ENCODE measurements at regions not wholly inside any gene's neighbourhood (a gene's known extent, or its start where the extent isn't known, plus 50 kb on each side); places are given as distances from the start of the nearest gene placed in this dataset.
"Not testable (repeated sequence)": the region's sequence is repeated elsewhere in the genome, so short reads cannot be mapped to it uniquely, and the experiment has no call there.

- Histone ChIP-seq H2AFZ (ENCODE audit: low read depth, low read length, severe bottlenecking) (no peak overlapping the region), H3K27me3 (ENCODE audit: low read length) (no peaks in the 10 kb centered on the region), H4K20me1 (ENCODE audit: low read depth, low read length) (no peaks in the 10 kb centered on the region), H3K4me3 (ENCODE audit: insufficient read depth, low read length, poor library complexity, severe bottlenecking) (no peak overlapping the region), H3K9ac (ENCODE audit: low read length) (no peak overlapping the region), H3K36me3 (ENCODE audit: low read length) (no peaks in the 10 kb centered on the region), H3K27ac (ENCODE audit: low read depth, low read length) (no peak overlapping the region), H3K9me2 (replicated peaks; ENCODE audit: insufficient read depth, low read length) (no peaks in the 10 kb centered on the region), H3K79me2 (ENCODE audit: insufficient read depth, low read length) (no peaks in the 10 kb centered on the region), H3K4me2 (ENCODE audit: low read depth, low read length, poor library complexity, severe bottlenecking) (no peak overlapping the region), H3K9me3 (ENCODE audit: insufficient read depth, low read length) (no peaks in the 10 kb centered on the region), H3F3A (ENCODE audit: insufficient read depth) (no peaks in the 10 kb centered on the region)
- TF ChIP-seq EZH2phosphoT487 (conservative IDR thresholded peaks at IDR 0.05; ENCODE audit: low read length) (no peak), CTCF (IDR thresholded peaks at IDR 0.05; ENCODE audit: insufficient read depth, low read length, poor library complexity, severe bottlenecking) (no peak)
These were observed 158.5 kb downstream of the MID1IP1 start for GRCh38 chrX:38959736-38960135.

- Histone ChIP-seq H3K9me3 (ENCODE audit: insufficient read depth, low read length) (no peaks in the 10 kb centered on the region), H3K4me2 (ENCODE audit: low read depth, low read length, poor library complexity, severe bottlenecking) (no peak overlapping the region), H3K9me2 (replicated peaks; ENCODE audit: insufficient read depth, low read length) (no peaks in the 10 kb centered on the region), H3F3A (ENCODE audit: insufficient read depth) (no peaks in the 10 kb centered on the region), H3K9ac (ENCODE audit: low read length) (no peak overlapping the region), H3K27ac (ENCODE audit: low read depth, low read length) (no peak overlapping the region), H3K79me2 (ENCODE audit: insufficient read depth, low read length) (no peaks in the 10 kb centered on the region), H3K36me3 (ENCODE audit: low read length) (no peaks in the 10 kb centered on the region), H3K4me3 (ENCODE audit: insufficient read depth, low read length, poor library complexity, severe bottlenecking) (no peak overlapping the region), H2AFZ (ENCODE audit: low read depth, low read length, severe bottlenecking) (no peak overlapping the region), H4K20me1 (ENCODE audit: low read depth, low read length) (no peaks in the 10 kb centered on the region), H3K27me3 (ENCODE audit: low read length) (no peaks in the 10 kb centered on the region)
- TF ChIP-seq CTCF (IDR thresholded peaks at IDR 0.05; ENCODE audit: insufficient read depth, low read length, poor library complexity, severe bottlenecking), result no peak
- TF ChIP-seq EZH2phosphoT487 (conservative IDR thresholded peaks at IDR 0.05; ENCODE audit: low read length), result no peak
These were observed 158.9 kb downstream of the MID1IP1 start for GRCh38 chrX:38960137-38960536.

- H3K4me2 ChIP-seq (ENCODE audit: low read depth, low read length, poor library complexity, severe bottlenecking), result no peak overlapping the region
- H3K36me3 ChIP-seq (ENCODE audit: low read length), result no peaks in the 10 kb centered on the region
- no peak overlapping the region for H3K4me3 ChIP-seq (ENCODE audit: insufficient read depth, low read length, poor library complexity, severe bottlenecking)
- H3K9me2 ChIP-seq (replicated peaks; ENCODE audit: insufficient read depth, low read length), result no peaks in the 10 kb centered on the region
- no peak overlapping the region for H2AFZ ChIP-seq (ENCODE audit: low read depth, low read length, severe bottlenecking)
- no peak for TF ChIP-seq CTCF (IDR thresholded peaks at IDR 0.05; ENCODE audit: insufficient read depth, low read length, poor library complexity, severe bottlenecking)
- TF ChIP-seq EZH2phosphoT487 (conservative IDR thresholded peaks at IDR 0.05; ENCODE audit: low read length), result no peak
- no peaks in the 10 kb centered on the region for H4K20me1 ChIP-seq (ENCODE audit: low read depth, low read length)
- no peak overlapping the region for H3K27ac ChIP-seq (ENCODE audit: low read depth, low read length)
- no peaks in the 10 kb centered on the region for H3K9me3 ChIP-seq (ENCODE audit: insufficient read depth, low read length)
- no peaks in the 10 kb centered on the region for H3F3A ChIP-seq (ENCODE audit: insufficient read depth)
- H3K9ac ChIP-seq (ENCODE audit: low read length), result no peak overlapping the region
- H3K79me2 ChIP-seq (ENCODE audit: insufficient read depth, low read length), result no peaks in the 10 kb centered on the region
- no peaks in the 10 kb centered on the region for H3K27me3 ChIP-seq (ENCODE audit: low read length)
These were observed 160.7 kb downstream of the MID1IP1 start for GRCh38 chrX:38961936-38962335.

- not testable (repeated sequence) for H3K9me3 ChIP-seq (ENCODE audit: insufficient read depth, low read length); H3K4me2 ChIP-seq (ENCODE audit: low read depth, low read length, poor library complexity, severe bottlenecking); H3K79me2 ChIP-seq (ENCODE audit: insufficient read depth, low read length); H3K9ac ChIP-seq (ENCODE audit: low read length); H3K9me2 ChIP-seq (replicated peaks; ENCODE audit: insufficient read depth, low read length); H3K27me3 ChIP-seq (ENCODE audit: low read length); H3F3A ChIP-seq (ENCODE audit: insufficient read depth); H3K36me3 ChIP-seq (ENCODE audit: low read length); H3K27ac ChIP-seq (ENCODE audit: low read depth, low read length); H2AFZ ChIP-seq (ENCODE audit: low read depth, low read length, severe bottlenecking); H3K4me3 ChIP-seq (ENCODE audit: insufficient read depth, low read length, poor library complexity, severe bottlenecking); H4K20me1 ChIP-seq (ENCODE audit: low read depth, low read length)
These were observed 162.0 kb downstream of the MID1IP1 start for GRCh38 chrX:38963244-38963643.
